HFF-Myc (cell line): ENCODE measurements at regions not wholly inside any gene's neighbourhood (a gene's known extent, or its start where the extent isn't known, plus 50 kb on each side); places are given as distances from the start of the nearest gene placed in this dataset.

Experiments
- DNase-seq: peaks from one replicate; pipeline ENCODE4 v3.0.0-alpha.2; 2011; ENCODE audit warnings: low read depth; ENCODE audit errors: extremely low read depth
- H3K4me3 ChIP-seq: replicated peaks from 2 replicates; pipeline ENCODE4 v1.5.1; 2011; ENCODE audit warnings: low read depth, mild to moderate bottlenecking, control low read depth, low read length
- CTCF ChIP-seq: IDR thresholded peaks from 2 replicates; pipeline ENCODE4 v1.5.1; 2012; ENCODE audit warnings: mild to moderate bottlenecking, low read depth, low read length, control low read depth; ENCODE audit errors: missing control alignments

- TF ChIP-seq CTCF, result no peak
- no peak overlapping the region for H3K4me3 ChIP-seq
- DNase-seq, result no peak
Observed at GRCh38 chr9:134536931-134537330, 104.7 kb upstream of the COL5A1 start.

- no peak for TF ChIP-seq CTCF
- H3K4me3 ChIP-seq, result no peak overlapping the region
- DNase-seq, result no peak
Observed at GRCh38 chr9:134537951-134538641, 103.5 kb upstream of the COL5A1 start.

- DNase-seq, result no peak
- TF ChIP-seq CTCF, result no peak
- no peak overlapping the region for H3K4me3 ChIP-seq
Observed at GRCh38 chr9:134538856-134539566, 102.6 kb upstream of the COL5A1 start.

- TF ChIP-seq CTCF, result no peak
- no peak overlapping the region for H3K4me3 ChIP-seq
- no peak for DNase-seq
Observed at GRCh38 chr9:134539586-134540194, 101.9 kb upstream of the COL5A1 start.

GRCh38 chr9:134540276-134541096 is 101.1 kb upstream of the COL5A1 start:
- H3K4me3 ChIP-seq, result no peak overlapping the region
- TF ChIP-seq CTCF, result no peak
- no peak for DNase-seq

- DNase-seq, result no peak
- TF ChIP-seq CTCF, result no peak
- no peak overlapping the region for H3K4me3 ChIP-seq
Observed at GRCh38 chr9:134541097-134541747, 100.4 kb upstream of the COL5A1 start.
